A172 (cell line): ENCODE measurements at regions not wholly inside any gene's neighbourhood (a gene's known extent, or its start where the extent isn't known, plus 50 kb on each side); places are given as distances from the start of the nearest gene placed in this dataset.
A peak's percentile ranks its signal among the peaks of the same experiment; 100 is the strongest.

Source experiments
- DNase-seq: peaks from one replicate; pipeline ENCODE4 v3.0.0-alpha.2; 2015; ENCODE audit warnings: low spot score

- no peak for DNase-seq
Observed at GRCh38 chr3:124535306-124535705, 194.9 kb upstream of the UMPS start.

- DNase-seq = no peak
Observed at GRCh38 chr3:124540550-124541211, 189.6 kb upstream of the UMPS start.

DNA sequence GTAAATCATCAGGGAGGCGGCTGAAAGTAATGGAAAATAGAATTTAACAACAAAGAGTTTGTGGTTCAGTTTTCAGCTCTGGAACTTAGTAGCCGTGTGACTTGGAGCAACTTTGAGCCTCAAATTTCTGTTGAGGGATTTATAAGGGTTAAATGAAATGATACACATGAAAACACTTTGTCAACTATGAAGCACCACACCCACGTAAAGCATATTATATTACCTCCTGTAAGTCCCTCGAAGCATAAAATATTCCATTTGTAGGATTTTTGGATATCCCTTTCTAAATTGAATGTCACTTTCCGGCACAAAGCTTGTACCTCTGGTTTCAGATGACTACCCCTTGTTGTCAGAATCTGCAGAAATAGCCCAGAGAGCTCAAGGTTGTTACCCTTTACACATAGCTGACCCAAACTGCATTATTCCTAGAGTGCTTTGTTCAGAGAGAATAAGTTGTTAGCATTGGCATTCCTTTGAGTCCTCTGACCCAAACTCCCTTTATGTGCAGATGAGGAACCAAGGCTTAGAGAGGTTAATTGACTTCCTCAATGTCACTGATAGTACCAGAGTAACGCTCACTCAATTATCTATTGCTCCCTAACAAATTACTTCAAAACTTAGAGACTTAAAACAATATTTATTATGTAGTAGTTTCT, 187.9 kb upstream of the UMPS start:
- no peak for DNase-seq

- DNase-seq = no peak
Observed at GRCh38 chr3:124545891-124546290, 184.4 kb upstream of the UMPS start.

- peak; percentile 90 for DNase-seq
Observed at GRCh38 chr3:124552224-124552623, 178.0 kb upstream of the UMPS start.

DNA sequence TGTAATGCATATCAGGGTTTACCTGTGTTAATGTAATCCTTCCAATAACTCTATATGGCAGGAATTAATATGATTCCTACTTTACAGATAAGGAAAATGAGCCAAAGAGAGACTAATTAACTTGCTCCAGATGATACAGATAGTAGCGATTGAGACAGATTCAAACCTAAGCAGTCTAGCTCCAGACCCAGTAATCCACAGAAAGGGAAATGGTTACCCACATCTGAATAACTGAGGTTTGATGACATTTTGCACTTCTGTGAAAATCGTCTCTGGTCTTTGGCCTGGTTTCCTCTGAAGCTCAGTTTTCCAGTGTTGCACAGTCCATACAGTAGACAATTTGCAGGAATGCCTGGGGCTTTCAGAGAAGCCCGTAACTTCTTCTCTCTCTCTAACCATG, 177.1 kb upstream of the UMPS start:
- DNase-seq = no peak

- DNase-seq = no peak
Observed at GRCh38 chr3:124556636-124557035, 173.6 kb upstream of the UMPS start.

- DNase-seq = peak; percentile 65
Observed at GRCh38 chr3:124557433-124558232, 172.6 kb upstream of the UMPS start.

GRCh38 chr3:124558991-124559845, 171.0 kb upstream of the UMPS start:
- DNase-seq = peak; percentile 98

- DNase-seq = peak; percentile 84
Observed at GRCh38 chr3:124559846-124560574, 170.2 kb upstream of the UMPS start.

DNA sequence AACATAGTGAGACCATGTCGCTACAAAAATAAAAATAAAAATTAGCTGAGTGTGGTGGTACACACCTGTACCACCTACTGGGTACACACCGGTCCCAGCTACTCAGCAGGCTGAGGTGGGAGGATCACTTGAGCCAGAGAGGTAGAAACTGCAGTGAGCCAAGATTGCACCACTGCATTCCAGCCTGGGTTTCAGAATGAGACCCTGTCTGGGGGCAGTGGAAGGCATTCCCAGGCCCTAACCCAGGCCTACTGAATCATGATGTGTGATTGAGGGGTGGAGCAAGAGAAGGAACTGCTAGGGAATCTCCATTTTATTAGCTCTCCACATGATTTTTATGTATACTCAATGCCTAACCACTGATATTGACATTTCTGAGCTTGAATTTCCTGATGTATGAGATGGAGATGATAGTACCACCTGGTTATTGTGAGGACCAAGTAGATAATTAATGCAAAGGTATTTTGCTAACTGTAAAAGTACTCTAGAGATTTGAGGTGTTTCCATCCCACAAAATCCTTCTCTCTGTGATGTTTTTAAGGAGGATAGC, 169.5 kb upstream of the UMPS start:
- DNase-seq = no peak

- no peak for DNase-seq
Observed at GRCh38 chr3:124562769-124563168, 167.5 kb upstream of the UMPS start.

DNA sequence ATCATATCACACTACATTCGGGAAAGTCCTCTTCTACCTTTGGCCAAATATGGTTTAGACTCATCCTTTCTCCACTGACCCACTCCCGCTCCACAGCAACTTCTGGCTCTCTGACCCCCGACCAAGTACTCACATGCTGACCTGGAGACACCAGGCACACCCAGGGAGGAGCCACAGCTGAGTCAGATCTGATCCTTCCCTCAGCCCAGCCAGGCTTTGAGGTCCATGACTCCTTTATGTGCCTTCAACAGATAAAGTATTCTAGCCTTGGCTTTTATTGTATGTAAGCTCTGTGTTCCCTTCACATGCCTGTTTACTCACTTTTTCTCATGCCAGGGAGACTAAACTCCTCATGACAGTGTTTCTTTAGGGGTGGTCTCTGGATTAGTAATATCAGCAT, 166.9 kb upstream of the UMPS start:
- DNase-seq = peak; percentile 37

DNA sequence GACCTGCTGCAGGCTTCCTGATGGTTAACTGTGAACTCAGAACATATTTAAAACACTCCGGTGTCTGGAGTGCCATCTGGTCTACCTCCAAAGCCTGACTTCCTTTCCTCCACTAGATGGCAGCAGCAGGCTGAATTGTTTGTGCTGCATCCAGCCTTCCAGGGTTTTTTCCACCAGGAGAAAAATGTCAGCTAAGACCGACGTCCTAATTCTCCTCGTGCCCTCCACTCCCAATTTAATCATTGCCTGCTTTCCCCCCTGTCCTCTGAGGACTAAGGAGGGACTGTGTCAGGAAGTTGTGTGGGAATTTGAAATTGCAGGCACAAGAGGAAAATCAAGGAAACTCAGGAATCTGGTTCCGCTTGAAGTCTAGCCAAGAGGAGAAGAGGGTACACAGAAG, 165.2 kb upstream of the UMPS start:
- DNase-seq = peak; percentile 74

DNA sequence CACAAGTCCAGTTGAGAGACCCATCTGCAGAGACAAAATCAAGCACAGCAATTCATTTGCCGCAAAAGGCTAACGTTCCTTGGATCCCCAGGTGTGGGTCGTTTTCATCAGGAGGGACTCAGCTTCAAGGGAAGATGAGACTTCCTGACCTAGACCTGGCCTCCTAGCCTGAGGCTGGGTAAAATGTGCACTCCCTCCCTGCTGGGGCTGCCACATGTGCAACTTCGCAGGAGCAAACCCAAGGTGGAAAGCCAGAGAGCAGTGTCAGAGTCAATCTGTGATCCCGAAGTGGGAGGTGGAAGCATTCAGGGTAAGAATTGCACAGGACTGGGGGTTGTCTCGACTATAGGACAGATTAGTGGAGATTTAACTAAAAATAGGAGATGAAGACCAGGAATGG, 164.7 kb upstream of the UMPS start:
- no peak for DNase-seq

GRCh38 chr3:124566701-124567100, 163.6 kb upstream of the UMPS start:
- DNase-seq = no peak

DNA sequence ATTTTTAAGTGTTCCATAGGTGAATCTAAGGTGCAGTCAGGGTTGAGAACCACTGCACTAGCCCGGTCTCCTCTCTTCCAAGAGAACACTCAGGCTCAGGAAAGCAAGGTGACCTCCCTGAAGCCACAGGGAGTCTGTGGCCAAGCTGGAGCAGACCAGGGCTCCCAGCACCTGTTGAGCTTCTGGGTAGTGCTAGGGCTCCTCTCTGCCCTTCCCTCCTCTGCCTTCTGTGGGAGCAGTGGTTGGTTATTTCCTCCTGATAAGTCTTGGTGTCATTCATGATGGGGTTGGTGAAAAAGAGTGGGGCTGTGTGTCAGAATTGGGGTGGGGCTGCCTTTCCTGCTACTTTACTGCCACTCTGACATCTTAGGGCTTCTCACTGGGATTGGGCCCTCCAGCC, 163.1 kb upstream of the UMPS start:
- no peak for DNase-seq

GRCh38 chr3:124569761-124570160, 160.5 kb upstream of the UMPS start:
- DNase-seq = no peak

DNA sequence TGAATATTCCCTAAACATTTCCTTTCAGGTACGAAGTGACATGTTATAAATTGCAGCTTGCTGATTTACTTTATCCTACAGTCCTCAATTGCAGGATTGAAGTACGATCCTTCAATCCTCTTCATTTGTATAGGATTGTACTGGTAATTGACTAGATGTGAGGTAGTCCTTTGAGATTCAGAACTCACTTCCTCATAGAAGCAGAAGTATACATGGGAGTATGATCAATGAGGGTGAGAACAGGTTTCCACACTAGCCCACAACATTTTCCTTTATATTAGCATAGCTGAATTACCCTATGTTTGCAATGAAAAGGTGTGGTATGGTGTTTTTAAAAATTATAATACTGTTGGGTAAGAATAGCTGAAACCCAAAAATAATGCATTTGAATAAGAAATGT, 160.0 kb upstream of the UMPS start:
- DNase-seq = no peak

GRCh38 chr3:124572851-124573405, 157.3 kb upstream of the UMPS start:
- no peak for DNase-seq

- DNase-seq = no peak
Observed at GRCh38 chr3:124574012-124574411, 156.2 kb upstream of the UMPS start.
